AG10803 (cell line): ENCODE measurements at regions not wholly inside any gene's neighbourhood (a gene's known extent, or its start where the extent isn't known, plus 50 kb on each side); places are given as distances from the start of the nearest gene placed in this dataset.

ENCODE experiments used
- DNase-seq: peaks from one replicate; pipeline ENCODE4 v3.0.0; 2010; ENCODE audit warnings: low read depth
- H3K4me3 ChIP-seq: 2 replicates; pipeline ENCODE4 v1.5.1; 2011; ENCODE audit warnings: mild to moderate bottlenecking, low read length, control low read depth
- TF ChIP-seq, protein P1 (sequence below): conservative IDR thresholded peaks from 2 replicates; pipeline ENCODE4 v1.5.1; 2011; ENCODE audit warnings: mild to moderate bottlenecking, low read length, control low read depth, inconsistent platforms

DNA sequence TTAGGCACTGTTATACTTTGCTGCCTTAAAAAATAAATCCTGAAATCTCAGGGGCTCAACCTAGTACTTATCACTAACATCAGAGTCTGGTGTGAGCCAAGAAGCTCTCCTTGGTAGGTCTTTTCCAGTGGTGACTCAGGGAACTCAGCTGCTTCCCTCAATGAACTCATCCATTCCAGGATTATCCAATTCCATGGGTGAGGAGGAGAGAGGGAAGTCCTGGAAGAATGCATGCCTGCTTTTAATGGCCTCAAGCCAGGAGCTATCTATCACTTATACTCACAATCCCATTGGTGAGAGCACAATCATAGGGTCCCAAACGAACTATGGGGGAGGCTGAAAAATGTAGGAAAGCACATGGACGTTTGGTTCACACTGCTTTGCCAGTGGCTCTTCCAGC lies 113.6 kb downstream of the POLR2M start:
- TF ChIP-seq, protein P1, sequence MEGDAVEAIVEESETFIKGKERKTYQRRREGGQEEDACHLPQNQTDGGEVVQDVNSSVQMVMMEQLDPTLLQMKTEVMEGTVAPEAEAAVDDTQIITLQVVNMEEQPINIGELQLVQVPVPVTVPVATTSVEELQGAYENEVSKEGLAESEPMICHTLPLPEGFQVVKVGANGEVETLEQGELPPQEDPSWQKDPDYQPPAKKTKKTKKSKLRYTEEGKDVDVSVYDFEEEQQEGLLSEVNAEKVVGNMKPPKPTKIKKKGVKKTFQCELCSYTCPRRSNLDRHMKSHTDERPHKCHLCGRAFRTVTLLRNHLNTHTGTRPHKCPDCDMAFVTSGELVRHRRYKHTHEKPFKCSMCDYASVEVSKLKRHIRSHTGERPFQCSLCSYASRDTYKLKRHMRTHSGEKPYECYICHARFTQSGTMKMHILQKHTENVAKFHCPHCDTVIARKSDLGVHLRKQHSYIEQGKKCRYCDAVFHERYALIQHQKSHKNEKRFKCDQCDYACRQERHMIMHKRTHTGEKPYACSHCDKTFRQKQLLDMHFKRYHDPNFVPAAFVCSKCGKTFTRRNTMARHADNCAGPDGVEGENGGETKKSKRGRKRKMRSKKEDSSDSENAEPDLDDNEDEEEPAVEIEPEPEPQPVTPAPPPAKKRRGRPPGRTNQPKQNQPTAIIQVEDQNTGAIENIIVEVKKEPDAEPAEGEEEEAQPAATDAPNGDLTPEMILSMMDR, result no peak
- H3K4me3 ChIP-seq, result no peak overlapping the region
- peak; percentile 3 for DNase-seq

DNA sequence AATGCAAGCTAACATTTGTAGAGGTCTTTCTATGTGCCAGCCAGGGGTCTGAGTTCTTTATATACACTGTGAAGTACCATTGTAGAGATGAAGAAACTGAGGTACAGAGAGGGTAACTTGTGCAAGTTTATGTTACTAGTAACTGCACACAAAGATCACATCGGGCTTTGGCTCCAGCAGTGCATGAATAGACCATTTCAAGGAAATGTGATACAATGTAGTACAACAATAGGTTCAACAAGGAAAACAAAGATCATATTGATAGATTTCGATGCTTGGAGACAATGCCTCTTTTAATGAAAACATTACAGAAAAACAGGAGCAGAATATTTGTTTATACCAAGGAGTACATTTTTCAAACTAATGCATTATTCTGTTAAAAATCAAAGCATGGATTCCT lies 115.3 kb downstream of the POLR2M start:
- DNase-seq, result no peak
- no peak overlapping the region for H3K4me3 ChIP-seq
- TF ChIP-seq, protein P1, result no peak

DNA sequence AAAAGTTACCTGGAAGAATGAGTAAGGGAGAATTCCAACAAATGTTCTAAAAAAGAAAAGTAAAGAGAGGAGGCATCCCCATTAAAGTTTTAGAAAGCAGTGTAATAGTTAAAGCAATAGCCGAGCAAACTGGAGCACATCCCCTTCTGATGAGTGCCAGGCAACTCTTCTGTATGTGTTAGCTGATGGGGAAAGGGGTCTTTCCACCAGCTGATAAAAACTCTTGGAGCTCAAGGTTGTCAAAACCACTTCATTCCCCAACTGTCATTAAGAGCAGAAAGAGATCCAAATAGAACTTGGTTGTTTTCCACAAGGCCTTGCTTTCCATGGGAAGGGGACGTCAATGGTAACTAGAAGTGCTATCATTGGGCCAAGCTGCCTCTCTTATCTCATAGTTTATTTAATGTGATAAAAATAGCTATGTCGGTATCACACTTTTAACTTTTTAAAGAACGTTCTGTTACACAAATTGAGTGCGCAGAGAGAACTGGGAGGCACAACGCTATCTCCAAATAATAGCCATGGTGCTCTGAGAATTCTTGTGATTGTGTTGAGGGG lies 116.9 kb downstream of the POLR2M start:
- TF ChIP-seq, protein P1, result no peak
- no peak for DNase-seq
- no peak overlapping the region for H3K4me3 ChIP-seq

DNA sequence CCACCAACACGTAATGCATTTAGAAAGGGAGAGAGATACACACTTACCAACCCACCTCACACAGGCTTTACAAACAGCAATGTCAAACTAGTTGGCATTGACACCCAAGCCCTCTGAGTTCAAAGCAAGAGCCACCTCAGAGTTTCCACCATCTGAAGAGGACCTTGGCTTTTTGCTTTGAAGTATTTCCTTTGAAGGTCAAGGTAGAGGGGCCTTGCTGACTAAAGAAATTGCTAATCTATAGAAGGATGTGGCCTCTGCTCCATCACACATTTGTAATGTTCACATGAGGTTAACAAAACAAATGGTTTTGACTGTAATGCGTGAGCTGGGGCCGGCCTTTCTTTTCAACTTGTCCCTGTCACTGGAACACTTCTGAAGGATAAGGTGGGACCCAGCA lies 117.7 kb downstream of the POLR2M start:
- TF ChIP-seq, protein P1, result no peak
- H3K4me3 ChIP-seq, result no peak overlapping the region
- no peak for DNase-seq

DNA sequence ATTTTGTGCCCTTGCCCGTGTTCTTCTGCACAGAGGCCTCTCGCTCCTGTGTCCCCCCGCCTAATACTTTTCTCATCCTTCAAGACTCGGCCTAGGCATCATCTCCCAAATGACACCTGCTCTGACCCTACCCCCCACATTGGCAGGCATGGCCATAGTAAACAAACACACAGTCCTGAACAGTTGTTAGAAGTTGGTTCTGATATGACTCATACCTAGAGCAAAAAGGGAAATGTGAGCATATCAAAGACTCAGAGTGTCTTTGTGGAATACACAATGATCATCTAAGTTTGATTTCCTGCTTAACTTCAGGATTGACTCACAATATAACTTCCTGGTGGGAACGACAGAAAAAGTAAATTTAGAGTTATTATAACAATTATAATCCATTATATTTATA lies 120.5 kb downstream of the POLR2M start:
- no peak for DNase-seq
- no peak overlapping the region for H3K4me3 ChIP-seq
- TF ChIP-seq, protein P1, result no peak

DNA sequence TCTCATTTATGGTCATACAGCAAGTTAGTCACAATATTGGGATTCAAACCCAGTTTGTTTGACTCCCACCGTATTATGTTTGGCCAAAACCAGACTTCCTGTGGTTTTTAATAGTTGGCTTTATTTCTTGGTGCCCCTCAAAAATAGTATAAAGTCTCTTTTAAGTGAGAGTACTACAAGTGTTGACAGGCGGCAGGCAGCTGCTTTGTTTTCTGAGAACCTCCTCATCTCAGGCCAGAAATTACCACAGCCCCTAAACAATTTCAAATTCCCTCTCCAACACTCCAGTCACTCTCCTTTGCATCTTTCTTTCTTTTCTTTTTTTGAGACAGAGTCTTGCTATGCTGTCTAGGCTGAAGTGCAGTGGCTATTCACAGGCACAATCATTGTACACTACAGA lies 121.5 kb downstream of the POLR2M start:
- DNase-seq, result no peak
- no peak overlapping the region for H3K4me3 ChIP-seq
- TF ChIP-seq, protein P1, result no peak

DNA sequence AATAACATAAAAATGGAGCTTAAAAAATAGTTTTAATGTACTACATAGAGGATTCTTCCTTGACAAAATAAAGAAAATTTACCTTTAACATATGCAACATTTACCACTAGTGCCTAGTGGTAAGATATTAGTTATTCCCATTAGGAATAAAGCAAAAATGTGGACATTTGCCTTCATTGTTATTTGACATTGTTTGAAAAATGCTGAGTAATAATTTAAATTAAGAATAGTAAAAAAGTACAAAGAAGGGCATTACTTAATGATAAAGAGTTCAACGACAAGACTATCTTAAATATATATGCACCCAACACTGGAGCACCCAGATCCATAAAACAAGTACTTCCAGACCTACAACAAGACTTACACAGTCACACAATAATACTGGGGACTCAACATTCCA lies 125.7 kb downstream of the POLR2M start:
- no peak overlapping the region for H3K4me3 ChIP-seq
- TF ChIP-seq, protein P1, result no peak
- DNase-seq, result no peak
